SIG-M5 (cell line): ENCODE measurements at regions not wholly inside any gene's neighbourhood (a gene's known extent, or its start where the extent isn't known, plus 50 kb on each side); places are given as distances from the start of the nearest gene placed in this dataset.
"Not testable (repeated sequence)": the region's sequence is repeated elsewhere in the genome, so short reads cannot be mapped to it uniquely, and the experiment has no call there.

Source experiments
- DNase-seq: peaks from one replicate; lab custom pipeline; 2025; lab: John Stamatoyannopoulos, UW

DNA sequence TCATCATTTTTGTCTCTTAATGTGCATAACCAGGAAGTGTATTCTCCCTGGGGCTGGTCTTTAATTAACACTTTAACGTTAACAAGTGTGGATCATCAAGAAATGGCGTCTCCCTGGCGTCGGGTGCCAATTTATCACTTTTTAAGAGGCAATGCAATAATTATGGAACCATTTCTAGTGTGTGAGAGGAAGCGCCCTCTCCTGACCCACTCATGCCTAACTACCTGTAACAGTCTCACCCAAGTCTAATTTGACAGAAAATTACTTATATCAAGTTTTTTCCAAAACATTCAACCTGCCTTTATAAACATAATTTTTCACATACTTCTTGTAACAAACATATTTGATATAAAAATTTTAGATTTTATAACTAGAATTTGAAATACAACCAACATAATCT lies 905.3 kb upstream of the MDGA2 start:
- DNase-seq: no peak

DNA sequence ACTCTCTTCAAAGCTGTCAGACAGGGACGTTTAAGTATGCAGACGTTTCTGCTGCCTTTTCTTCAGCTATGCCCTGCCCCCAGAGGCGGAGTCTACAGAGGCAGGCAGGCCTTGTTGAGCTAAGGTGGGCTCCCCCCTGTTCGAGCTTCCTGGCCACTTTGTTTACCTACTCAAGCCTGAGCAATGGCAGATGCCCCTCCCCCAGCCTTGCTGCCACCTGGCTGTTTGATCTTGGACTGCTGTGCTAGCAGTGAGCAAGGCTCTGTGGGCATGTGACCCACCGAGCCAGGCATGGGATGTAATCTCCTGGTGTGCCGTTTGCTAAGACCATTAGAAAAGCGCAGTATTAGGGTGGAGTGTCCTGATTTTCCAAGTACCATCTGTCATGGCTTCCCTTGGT lies 900.4 kb upstream of the MDGA2 start:
- no peak for DNase-seq

DNA sequence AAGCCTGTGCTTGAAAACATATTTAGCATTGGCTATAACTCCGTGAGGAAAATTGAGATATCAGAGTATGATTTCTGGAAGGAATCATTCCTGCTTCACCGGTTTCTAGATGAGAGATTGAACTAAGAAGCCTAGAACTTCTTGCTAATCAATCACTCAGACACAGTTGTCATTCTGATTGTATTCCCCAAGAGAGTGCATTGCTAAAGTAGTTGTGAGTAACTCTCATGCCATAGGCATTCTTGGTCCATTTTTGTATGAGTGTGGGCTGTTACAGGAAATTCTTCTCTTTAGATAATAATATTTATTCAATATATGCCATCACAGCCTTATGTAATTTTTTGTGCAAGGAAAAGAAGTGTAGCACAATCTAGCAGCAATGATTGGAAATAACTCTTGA lies 893.3 kb upstream of the MDGA2 start:
- DNase-seq: no peak

DNA sequence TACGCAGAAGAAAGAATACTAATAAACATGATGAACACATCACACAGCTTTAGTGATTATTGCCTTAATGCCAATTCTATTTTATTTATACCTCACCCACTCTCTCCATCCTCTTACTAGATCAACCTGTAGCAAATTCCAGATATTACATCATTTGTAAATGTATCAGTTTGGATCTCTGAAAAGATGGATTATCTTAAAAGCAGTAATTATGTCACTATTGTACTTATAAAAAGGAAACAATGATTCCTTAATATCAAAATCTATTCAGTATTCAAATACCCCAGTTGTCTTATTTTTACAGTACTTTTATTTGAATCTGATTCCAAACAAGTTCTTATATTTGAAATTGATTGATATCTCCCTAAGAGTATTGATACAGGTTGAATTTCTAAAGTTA lies 892.8 kb upstream of the MDGA2 start:
- DNase-seq: no peak

DNA sequence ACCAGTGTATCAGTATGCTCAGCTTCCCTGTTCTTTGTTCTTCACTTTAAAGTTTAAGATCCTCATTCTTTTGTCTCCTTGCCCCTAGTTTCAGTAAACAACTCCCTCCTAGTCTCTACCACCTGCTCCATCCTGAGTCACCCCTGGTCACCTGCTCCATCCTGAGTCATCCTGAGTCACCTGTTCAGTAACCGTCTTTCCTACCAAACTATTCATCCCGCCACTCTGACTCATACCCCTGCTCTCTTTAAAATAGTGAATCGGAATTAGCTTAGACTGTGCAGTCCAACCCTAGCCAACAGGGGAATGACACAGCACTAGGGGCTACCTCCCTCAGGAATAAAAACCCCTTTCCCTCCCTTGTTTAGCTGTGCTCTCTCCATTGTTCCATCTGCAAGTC lies 888.1 kb upstream of the MDGA2 start:
- DNase-seq: no peak

DNA sequence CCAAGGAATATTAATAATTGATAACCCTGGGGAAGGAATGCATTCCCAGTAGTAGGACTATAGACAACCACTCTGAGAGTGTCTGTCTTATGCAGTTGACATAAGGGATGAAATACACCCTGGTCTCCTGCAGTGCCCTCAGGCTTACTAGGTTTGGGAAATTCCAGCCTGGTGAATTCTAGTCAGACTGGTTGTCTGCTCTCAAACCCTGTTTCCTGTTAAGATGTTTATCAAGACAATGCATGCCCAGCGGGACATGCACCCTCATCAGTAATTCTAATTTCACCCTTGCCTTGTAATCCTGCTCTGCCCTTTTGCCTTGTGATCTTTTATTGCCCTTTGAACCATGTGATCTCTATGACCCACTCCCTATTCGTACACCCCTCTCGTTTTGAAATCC lies 886.0 kb upstream of the MDGA2 start:
- not testable (repeated sequence) for DNase-seq

DNA sequence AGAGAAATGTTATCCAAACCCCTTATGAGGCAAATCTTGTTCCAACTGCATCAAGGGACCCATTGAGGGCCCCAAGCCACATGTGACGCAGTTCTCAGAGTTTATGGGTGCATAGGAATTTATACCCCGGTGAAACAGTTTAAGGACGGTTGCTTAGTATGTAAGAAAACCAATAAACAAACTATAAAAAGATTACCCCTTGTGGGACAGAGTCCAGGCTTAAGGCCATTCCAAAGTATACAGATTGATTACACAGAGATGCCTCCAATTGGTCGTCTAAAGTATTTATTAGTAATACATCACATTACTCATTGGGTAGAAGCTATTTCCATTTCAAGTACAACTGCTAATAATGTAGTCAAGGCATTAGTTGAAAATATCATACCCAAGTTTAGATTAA lies 885.0 kb upstream of the MDGA2 start:
- DNase-seq: no peak

DNA sequence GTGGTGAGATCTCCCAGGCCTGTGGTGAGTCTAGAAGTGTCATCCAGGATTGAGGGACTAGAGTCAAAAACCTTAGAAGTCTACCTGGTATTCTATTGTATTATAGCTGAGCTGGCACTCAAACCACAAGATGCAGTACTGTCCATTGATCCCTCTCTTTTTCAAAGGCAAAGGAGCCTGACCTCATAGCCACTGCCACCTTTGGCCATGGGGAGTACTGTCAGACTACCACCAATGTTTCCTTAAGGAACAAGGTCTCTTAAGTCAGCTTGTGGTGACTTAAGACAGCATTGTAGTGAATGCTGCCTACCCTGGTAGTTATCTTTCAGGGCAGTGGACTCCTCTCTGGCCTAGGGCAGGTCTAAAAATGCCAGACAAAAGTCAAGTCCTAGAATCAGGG lies 878.0 kb upstream of the MDGA2 start:
- no peak for DNase-seq

DNA sequence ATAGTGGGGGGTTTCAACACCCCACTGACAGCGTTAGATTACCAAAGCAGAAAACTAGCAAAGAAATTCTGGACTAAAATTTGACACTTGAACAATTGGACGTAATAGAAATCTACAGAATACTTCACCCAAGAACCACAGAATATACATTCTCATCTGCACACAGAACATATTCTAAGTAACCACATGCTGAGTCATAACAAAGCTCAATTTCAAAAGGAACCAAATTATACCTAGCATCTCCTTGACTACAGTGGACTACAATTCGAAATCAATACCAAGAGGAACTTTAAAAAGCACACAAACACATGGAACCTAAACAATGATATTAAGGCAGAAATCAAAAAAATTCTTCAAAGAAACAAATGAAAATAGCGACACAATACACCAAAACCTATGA lies 871.6 kb upstream of the MDGA2 start:
- DNase-seq: no peak

DNA sequence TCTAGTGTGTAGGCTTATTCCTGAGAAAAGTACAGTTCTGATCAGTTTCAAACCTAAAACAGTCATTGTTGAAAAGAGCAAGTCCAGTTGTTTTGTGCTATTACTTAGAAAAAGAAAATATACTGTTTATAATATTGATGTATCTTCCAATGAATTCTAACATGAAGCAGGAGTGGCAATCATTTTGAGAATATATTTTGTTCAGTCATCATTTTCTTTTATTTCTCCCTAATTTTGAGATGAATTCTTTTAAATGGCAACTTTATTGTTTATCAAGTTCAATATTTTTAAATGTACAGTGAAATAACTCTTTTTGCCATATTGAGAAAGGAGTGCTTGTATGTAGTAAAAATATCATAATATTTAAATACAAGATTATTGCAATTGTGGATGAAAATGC lies 862.2 kb upstream of the MDGA2 start:
- no peak for DNase-seq

DNA sequence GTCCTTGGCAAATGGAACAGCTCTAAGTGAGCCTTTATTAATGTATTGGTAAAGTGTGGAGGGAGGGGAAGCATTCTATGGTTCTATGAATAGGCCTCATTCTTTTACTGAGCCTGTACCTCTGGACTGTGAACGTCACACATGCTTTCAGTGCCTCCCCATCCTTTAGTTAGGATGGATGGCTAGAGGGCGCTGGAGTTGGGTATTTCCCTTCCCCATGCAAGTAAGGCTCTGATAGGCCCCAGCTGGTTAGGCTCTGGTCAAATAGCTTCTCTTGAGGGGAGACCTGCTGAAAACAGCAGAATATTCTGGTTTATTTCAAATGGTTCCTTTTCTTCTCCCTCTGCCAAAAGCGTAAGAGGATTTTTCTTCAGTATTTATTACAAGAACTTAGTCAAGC lies 860.9 kb upstream of the MDGA2 start:
- DNase-seq: no peak

DNA sequence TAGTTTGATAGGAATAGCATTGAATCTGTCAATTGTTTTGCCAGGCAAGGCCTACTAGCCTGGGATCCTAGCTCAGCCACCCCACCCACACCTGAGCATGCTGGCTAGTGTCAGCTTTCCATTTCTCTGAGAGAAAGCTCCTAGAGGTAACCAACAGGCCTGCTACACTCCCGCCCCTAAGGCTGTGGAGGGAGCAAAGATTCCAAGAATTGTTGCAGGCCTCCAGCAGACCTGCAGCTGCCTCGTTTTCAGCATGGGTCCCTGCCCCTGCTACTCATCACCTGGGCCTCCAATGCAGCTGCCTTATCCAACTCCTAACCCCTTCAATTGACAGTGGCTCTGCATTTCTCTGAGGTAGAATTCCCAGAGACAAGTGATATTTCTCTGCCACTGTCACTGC lies 852.4 kb upstream of the MDGA2 start:
- DNase-seq: no peak

DNA sequence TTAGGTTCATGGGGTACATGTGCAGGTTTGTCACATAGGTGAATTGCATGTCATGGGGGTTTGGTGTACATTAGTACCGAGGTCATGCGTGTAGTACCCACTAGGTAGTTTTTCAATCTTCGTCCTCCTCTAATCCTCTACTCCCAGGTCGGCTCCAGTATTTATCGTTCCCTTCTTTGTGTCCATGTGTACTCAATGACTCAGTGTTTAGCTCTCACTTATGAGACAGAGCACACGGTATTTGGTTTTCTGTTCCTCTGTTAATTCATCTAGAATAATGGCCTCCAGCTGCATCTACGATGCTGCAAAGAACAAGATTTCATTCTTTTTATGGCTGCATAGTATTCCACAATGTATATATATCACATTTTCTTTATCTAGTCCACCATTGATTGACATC lies 850.9 kb upstream of the MDGA2 start:
- DNase-seq: no peak

DNA sequence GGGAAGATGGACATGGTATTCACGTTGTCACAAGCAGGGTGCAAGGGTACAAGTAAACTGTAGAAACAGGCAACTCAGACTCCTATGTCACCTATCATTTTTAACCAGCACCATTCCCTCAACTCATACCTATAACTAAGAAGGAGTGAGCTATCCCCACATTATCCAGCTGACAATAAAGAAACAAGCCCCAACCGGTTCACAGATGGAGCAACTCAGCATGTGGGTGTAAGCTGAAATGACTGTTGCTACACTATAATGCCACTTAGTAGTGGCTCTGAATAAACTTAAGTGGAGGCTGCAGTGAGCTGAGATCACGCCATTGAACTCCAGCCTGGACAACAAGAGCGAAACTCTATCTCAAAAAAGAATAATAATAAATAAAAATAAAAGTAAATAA lies 829.5 kb upstream of the MDGA2 start:
- no peak for DNase-seq

DNA sequence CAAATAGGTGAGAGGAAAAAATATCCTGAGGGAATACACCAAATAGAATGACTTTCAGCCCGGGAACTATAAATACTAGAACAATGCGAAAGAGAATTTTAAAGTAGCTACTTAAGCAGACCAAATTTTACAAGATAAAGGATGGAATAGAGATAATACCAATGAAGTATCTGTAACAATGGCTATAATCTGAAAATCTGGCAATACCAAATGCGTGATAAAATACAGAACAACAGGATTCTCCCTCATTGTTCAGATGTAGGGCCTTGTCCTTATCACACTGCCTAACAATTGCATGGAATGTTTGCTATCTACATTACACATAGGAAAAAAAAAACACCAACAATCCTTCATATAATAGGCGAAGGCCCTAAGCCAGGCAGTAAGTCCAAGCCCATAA lies 815.4 kb upstream of the MDGA2 start:
- no peak for DNase-seq

DNA sequence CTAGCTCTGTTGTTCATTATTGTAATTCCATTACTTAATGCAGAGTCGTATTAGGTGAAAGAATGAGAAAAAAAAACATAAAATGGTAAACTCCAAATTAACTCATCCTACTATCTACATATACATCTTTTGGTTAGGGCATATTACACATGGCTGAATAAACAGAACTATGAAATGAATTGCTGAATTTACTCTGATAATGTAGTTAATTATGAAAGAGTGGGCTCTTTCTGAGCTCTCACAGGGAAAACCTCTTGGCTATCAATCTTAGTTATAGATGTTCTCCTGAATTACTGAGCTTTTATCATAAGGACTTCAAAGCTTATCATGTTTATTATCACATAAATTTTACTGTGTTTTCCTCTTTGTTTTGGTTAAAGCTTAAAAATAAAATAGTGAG lies 798.5 kb upstream of the MDGA2 start:
- DNase-seq: no peak

DNA sequence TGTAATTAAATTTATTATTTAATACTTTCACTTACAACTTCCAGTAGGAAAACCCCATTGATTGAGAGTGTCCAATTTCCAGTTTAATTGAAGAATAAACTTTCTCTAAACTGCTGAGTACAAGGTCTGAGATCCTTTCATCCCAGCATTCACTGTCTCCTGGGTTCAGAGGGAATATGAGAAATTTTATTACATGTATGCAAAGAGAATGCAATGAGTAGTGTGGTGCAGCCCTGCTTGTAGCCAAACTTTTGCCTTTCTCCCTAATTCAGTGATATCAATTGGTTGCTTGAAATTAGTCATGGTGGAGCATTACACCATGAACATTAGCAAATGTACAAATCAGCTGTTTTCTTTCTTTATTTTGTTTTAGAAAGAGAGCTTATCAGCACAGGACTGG lies 780.6 kb upstream of the MDGA2 start:
- DNase-seq: no peak

DNA sequence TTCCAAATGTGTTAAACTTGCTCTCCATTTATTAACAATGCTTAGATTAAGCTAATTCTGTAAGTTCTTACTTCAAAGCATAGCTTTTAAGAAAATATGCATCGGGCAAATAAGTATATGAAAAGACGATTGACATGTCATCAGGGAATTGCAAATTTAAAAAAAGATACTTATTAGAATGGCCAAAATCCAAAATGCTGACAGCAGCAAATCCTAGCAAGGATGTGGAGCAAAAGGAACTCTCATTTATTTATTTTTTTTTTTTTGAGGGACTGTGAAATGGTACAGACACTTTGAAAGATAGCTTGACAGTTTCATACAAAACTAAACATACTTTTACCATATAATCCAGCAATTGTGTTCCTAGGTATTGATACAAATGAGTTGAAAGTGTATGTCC lies 779.5 kb upstream of the MDGA2 start:
- DNase-seq: no peak

DNA sequence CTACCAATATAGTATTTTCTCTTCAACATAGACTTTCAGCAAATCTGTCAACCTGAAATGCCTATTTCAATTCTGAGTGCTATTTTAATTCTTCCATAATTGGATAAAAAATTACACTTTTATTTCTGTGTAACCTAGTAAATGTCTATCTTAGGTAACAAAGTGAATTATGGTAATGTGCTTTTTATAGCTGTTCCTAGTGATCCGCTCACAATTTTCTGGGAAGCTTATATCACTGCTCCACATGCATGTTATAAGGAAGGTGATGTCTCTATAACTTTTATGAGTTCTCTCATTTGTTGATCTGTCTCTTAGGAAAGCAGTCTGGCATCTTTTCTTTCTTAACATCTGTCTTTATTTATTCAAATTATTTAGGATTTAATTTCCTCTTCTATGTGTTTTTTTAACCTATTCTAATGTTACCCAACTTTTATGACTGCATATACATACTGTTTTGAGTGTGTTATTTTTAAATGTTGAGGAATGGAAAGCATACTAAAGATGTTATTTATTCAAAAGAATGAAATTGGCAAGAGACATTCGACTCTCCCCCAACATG lies 777.1 kb upstream of the MDGA2 start:
- no peak for DNase-seq

DNA sequence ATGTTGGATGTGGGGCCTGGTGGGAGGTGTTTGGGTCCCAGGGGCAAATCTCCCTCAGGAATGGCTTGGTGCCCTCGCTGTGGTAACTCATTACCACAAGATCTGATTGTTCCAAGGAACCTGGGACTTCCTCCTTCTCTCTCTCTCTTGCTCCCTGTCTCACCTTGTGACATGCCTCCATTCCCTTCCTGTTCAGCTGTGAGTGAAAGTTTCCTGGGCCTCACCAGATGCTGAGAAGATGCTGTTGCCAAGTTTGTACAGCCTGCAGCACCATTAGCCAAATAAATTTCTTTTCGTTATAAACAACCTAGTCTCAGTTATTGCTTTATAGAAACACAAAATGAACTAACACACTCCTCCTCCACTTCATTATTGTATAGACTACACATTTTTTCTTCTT lies 759.8 kb upstream of the MDGA2 start:
- no peak for DNase-seq

DNA sequence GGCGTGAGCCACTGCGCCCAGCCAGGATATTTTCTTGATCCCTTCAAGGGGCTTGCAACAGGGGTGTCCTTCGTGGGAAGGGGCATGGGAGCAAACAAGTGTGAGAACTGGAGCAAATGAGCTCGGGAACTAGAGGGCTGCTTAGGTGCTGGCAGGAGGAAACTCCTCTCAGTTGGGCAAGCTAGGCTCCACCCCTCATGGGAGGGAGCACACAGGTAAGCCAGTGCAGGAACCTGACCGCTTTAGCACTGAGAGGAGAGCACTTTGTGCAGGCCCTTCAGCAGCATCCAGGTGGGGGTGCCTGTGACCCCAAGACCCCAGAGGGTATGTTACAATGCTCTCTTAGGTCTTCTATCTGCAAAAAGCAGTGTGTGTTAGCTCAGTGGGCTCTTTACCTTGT lies 755.4 kb upstream of the MDGA2 start:
- DNase-seq: no peak

DNA sequence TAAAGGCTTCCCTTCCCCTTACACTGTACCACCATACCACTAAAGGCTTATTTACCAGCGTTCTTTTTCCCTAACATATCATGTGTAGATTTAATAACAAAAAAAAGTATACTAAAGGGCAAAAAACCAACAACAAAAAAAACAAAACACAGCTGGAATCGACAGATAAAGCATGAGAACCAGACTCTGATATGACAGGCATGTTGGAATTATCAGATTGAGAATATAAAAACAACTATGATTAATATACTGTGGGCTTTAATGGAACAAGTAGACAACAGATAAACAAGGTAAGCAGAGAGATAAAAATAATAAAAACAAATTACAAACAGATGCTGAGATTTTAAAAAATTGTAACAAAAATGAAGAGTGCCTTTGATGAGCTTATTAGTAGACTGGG lies 754.1 kb upstream of the MDGA2 start:
- DNase-seq: no peak

DNA sequence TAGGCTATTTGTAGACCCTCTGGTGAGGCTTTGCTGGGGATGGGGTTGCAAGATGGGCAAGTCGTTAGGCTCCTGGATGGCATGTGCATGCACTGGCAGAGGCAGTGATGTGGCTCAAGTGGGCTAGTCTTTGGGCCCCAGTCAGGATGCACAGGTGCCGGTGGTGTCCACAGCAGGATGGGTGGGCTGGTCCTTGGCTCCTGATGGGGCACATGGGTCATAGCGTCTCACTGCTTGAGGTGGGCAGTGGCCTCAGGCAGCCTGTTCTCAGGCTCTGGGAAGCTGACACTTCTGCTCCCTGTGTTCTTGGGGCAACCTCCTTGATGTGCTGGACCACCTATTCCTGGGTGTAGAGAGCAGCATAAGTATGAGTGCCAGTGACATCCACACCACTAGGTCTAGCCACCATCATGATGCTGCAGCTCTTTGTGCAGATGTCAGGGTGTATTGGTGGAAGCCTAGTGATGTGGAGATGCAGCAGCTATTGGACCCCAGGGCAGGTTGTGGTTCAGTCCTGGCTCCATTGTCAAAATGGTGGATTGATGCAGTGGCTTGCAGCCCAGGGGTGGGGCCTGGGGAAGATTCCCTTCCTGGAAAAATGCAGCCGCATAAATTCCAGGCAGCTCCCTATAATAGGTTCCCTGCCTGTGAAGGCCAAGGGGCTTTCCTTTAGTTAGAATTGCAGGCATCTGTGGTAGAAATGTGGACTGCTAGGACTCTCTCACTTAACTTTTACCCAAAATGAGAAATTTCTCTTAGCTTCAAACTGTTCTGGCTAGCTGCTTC lies 742.5 kb upstream of the MDGA2 start:
- no peak for DNase-seq

DNA sequence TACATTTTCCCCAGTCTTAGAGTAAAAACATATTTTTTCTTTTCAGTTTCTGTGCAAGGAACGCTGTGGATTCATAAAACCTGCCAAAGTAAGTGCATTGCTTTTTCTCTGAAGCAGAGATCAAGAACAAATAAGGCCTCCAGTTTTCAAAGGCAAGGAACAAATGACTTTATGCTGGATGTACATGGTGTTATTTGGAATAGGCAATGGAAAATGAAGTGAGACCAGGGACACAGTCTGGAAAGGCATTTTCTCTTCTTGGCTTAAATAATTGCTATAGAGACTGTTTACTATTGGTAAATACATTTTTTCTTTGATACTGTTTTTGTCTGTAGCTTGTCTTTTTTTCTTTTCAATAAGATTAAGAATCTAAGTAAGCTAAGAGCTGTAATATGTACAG lies 725.9 kb upstream of the MDGA2 start:
- DNase-seq: no peak
